Adrenal gland (tissue), 9 donors: ENCODE measurements at regions not wholly inside any gene's neighbourhood (a gene's known extent, or its start where the extent isn't known, plus 50 kb on each side); places are given as distances from the start of the nearest gene placed in this dataset.

Experiments used
- DNase-seq, 7 donors: peaks; one replicate each; pipeline ENCODE4 v3.0.0-alpha.2; 2019 to 2020
- H3K27ac ChIP-seq, 5 donors: fragments of 200-600 bp; sonication (generic) in 4 of 5; 1 replicate in 3 of 5; 2 replicates in 2 of 5; pipeline versions ENCODE4 v1.5.1 to v1.8.0; 2016 to 2020; ENCODE audit warnings: mild to moderate bottlenecking in 1 of 5
- H3K27me3 ChIP-seq: fragments of 200-600 bp; 2 replicates; pipeline ENCODE4 v1.8.0; 2021
- H3K36me3 ChIP-seq, 2 donors: fragments of 200-600 bp; replicated peaks in 1 of 2; 1 replicate in 1 of 2; 2 replicates in 1 of 2; pipeline versions ENCODE4 v1.5.1 to v1.8.0; 2018 to 2022
- H3K4me1 ChIP-seq, 2 donors: fragments of 200-600 bp; replicated peaks in 1 of 2; 1 replicate in 1 of 2; 2 replicates in 1 of 2; pipeline versions ENCODE4 v1.5.1 to v1.8.0; 2018 to 2021
- H3K4me3 ChIP-seq, 4 donors: fragments of 200-600 bp; sonication (generic) in 3 of 4; one replicate each; pipeline ENCODE4 v1.5.1; 2016 to 2018
- H3K9me3 ChIP-seq, 3 donors: fragments of 200-600 bp; sonication (generic) in 1 of 3; replicated peaks in 1 of 3; 1 replicate in 2 of 3; 2 replicates in 1 of 3; pipeline versions ENCODE4 v1.5.1 to v1.8.0; 2016 to 2021
- CTCF ChIP-seq, 6 experiments: fragments of 450-650 bp in 4 of 6; fragments of 200-600 bp in 2 of 6; sonication (generic) in 1 of 6; IDR thresholded peaks; 1 replicate in 5 of 6; 2 replicates in 1 of 6; pipeline versions ENCODE4 v1.5.1 to v1.8.0; 2016 to 2021; ENCODE audit warnings: antibody characterized with exemption in 6 of 6, mild to moderate bottlenecking in 2 of 6, moderate library complexity in 1 of 6
- POLR2A ChIP-seq, 2 donors: fragments of 450-650 bp; IDR thresholded peaks; one replicate each; pipeline ENCODE4 v1.6.1; 2017; ENCODE audit warnings: antibody characterized with exemption in 2 of 2, mild to moderate bottlenecking in 2 of 2, moderate library complexity in 1 of 2
- WGBS, 4 donors: extraction: QIAGEN DNeasy Blood & Tissue Kit in 2 of 4; methylation state at CpG; one replicate each; pipeline versions ENCODE4 v1.1.5 to v1.1.7; 2013 to 2017; 5-methylcytosine and 5-hydroxymethylcytosine counted together
- intact Hi-C, 2 donors: fragments of 100-400 bp; cut with DNase I; formaldehyde crosslinking; loops; one replicate each; pipeline versions ENCODE4 v1.14.1 to v1.15.0; 2022 to 2023
- donor health status: healthy with polysubstance abuse.
- donor health status: Bipolar disorder and iron deficiency.
- donor health status: DM: yes; HTN: yes; CAD: no.
- donor health status: DM: no; HTN: no; CAD: no.
- donor health status: DM: no; HTN: no; CAD: no.

GRCh38 chr7:138386821-138387220 lies 73.2 kb upstream of the TRIM24 start:
- no peak for TF ChIP-seq POLR2A (IDR thresholded peaks at IDR 0.05)
- no peak for TF ChIP-seq CTCF (IDR thresholded peaks at IDR 0.05)
- no peaks in the 10 kb centered on the region for H3K9me3 ChIP-seq
- 88 to 94% (median 91%) methylated on average over 4 of the region's 4 CpGs for WGBS, 4 donors
- DNase-seq = no peak
- no peaks in the 10 kb centered on the region for H3K27me3 ChIP-seq
- no peaks in the 10 kb centered on the region for H3K36me3 ChIP-seq
- H3K27ac ChIP-seq = no peak overlapping the region
- intact Hi-C loops = no loop called here
- H3K4me3 ChIP-seq = no peak overlapping the region
- no peaks in the 10 kb centered on the region for H3K4me1 ChIP-seq

GRCh38 chr7:138387755-138388475 lies 72.1 kb upstream of the TRIM24 start:
- Histone ChIP-seq H3K9me3 (no peaks in the 10 kb centered on the region), H3K4me1 (no peaks in the 10 kb centered on the region), H3K27me3 (no peaks in the 10 kb centered on the region), H3K27ac (no peak overlapping the region), H3K4me3 (no peak overlapping the region), H3K36me3 (no peaks in the 10 kb centered on the region)
- no peak for TF ChIP-seq POLR2A (IDR thresholded peaks at IDR 0.05)
- no peak for TF ChIP-seq CTCF (IDR thresholded peaks at IDR 0.05)
- intact Hi-C loops = no loop called here
- 90 to 94% (median 92%) methylated on average over 6 of the region's 6 CpGs for WGBS, 4 donors
- DNase-seq = no peak

- H3K9me3 ChIP-seq = no peaks in the 10 kb centered on the region
- H3K27ac ChIP-seq = peak overlapping the region in 2 of 5 donors; percentile 17 to 26
- TF ChIP-seq POLR2A (IDR thresholded peaks at IDR 0.05) (no peak), CTCF (IDR thresholded peaks at IDR 0.05) (no peak)
- no peaks in the 10 kb centered on the region for H3K36me3 ChIP-seq
- no peak overlapping the region for H3K4me3 ChIP-seq
- H3K4me1 ChIP-seq = no peaks in the 10 kb centered on the region
- H3K27me3 ChIP-seq = no peaks in the 10 kb centered on the region
- 0 to 39% (median 15%) methylated on average over 1 of the region's 1 CpG for WGBS, 4 donors
- DNase-seq = peak in 4 of 7 donors; percentile 25 to 40 (median 32)
- intact Hi-C loops = no loop called here
These were observed 71.2 kb upstream of the TRIM24 start for GRCh38 chr7:138388673-138389491.

GRCh38 chr7:138395763-138396162 lies 64.3 kb upstream of the TRIM24 start:
- intact Hi-C loops = no loop called here
- TF ChIP-seq POLR2A (IDR thresholded peaks at IDR 0.05) (no peak), CTCF (IDR thresholded peaks at IDR 0.05) (no peak)
- no peak overlapping the region for H3K27ac ChIP-seq
- no peaks in the 10 kb centered on the region for H3K4me1 ChIP-seq
- no peak overlapping the region for H3K4me3 ChIP-seq
- WGBS, 4 donors = 60 to 93% (median 84%) methylated on average over 3 of the region's 3 CpGs
- H3K9me3 ChIP-seq = no peaks in the 10 kb centered on the region
- H3K36me3 ChIP-seq = no peaks in the 10 kb centered on the region
- no peaks in the 10 kb centered on the region for H3K27me3 ChIP-seq
- no peak for DNase-seq
